Activated CD4-positive, alpha-beta memory T cell treated with anti-CD3 and anti-CD28 coated beads, Interleukin-2, amount 10 ng/mL, durations not matched to agents 7 days and 5 days (primary cell): ENCODE measurements at regions not wholly inside any gene's neighbourhood (a gene's known extent, or its start where the extent isn't known, plus 50 kb on each side); places are given as distances from the start of the nearest gene placed in this dataset.
A peak's percentile ranks its signal among the peaks of the same experiment; 100 is the strongest.
"Not testable (repeated sequence)": the region's sequence is repeated elsewhere in the genome, so short reads cannot be mapped to it uniquely, and the experiment has no call there.

Source experiments
- CTCF ChIA-PET: fragments of 350-600 bp; sonication (Branson Sonifier 250); formaldehyde crosslinking; loops from one replicate; lab custom pipeline; 2021; ENCODE audit warnings: antibody characterized with exemption, inconsistent platforms; lab: Charles Lee
- POLR2A ChIA-PET: fragments of 350-600 bp; sonication (Branson Sonifier 250); formaldehyde crosslinking; loops from one replicate; lab custom pipeline; 2021; ENCODE audit warnings: antibody characterized with exemption; lab: Charles Lee
- DNase-seq: peaks from one replicate; pipeline ENCODE4 v3.0.0-alpha.2; 2020
- H3K27ac Mint-ChIP-seq: one replicate; pipeline ENCODE4 v1.8.0; 2021; ENCODE audit warnings: mild to moderate bottlenecking, mixed read lengths
- H3K27me3 Mint-ChIP-seq: one replicate; pipeline ENCODE4 v1.8.0; 2021; ENCODE audit warnings: mixed read lengths
- H3K36me3 Mint-ChIP-seq: one replicate; pipeline ENCODE4 v1.8.0; 2021; ENCODE audit warnings: low read depth, mixed read lengths
- H3K4me1 Mint-ChIP-seq: one replicate; pipeline ENCODE4 v1.8.0; 2021; ENCODE audit warnings: mixed read lengths
- H3K4me3 Mint-ChIP-seq: one replicate; pipeline ENCODE4 v1.8.0; 2021; ENCODE audit warnings: mild to moderate bottlenecking, mixed read lengths
- H3K9me3 Mint-ChIP-seq: one replicate; pipeline ENCODE4 v1.8.0; 2021; ENCODE audit warnings: mixed read lengths

- Mint-ChIP-seq H3K36me3 (peaks cover 2% of the 10 kb centered on the region), H3K9me3 (no peaks in the 10 kb centered on the region), H3K4me1 (peaks cover 20% of the 10 kb centered on the region), H3K27me3 (peaks cover 19% of the 10 kb centered on the region), H3K4me3 (peak overlapping the region; percentile 92), H3K27ac (peak overlapping the region; percentile 88)
- ChIA-PET CTCF (interaction anchor here (0.6 to 3.1 kb wide), 24 partner anchors 10 to 1689 kb away, joined by 3 to 22 read pairs (median 5); partner anchors contain the start of genes POM121L2 and ZNF184), POLR2A (interaction anchor here (0.6 to 3.2 kb wide), 26 partner anchors 11 to 994 kb away, joined by 3 to 23 read pairs (median 4); a partner anchor contains a TSS)
- DNase-seq: peak; percentile 67
Measured at GRCh38 chr6:27176523-27177484, 70.7 kb upstream of the PRSS16 start.

GRCh38 chr6:27177485-27178406 is 69.8 kb upstream of the PRSS16 start:
- H3K27me3 Mint-ChIP-seq: peaks cover 21% of the 10 kb centered on the region
- H3K9me3 Mint-ChIP-seq: no peaks in the 10 kb centered on the region

GRCh38 chr6:27178407-27178730 is 69.1 kb upstream of the PRSS16 start:
- DNase-seq: no peak
- peak overlapping the region; percentile 88 for H3K27ac Mint-ChIP-seq
- H3K4me1 Mint-ChIP-seq: peaks cover 20% of the 10 kb centered on the region
- ChIA-PET CTCF (interaction anchor here (0.6 to 3.1 kb wide), 16 partner anchors 15 to 1217 kb away, joined by 3 to 22 read pairs (median 4); a partner anchor contains a TSS), POLR2A (interaction anchor here (1.3 to 3.2 kb wide), 11 partner anchors 17 to 996 kb away, joined by 3 to 23 read pairs (median 5); a partner anchor contains a TSS)
- no peaks in the 10 kb centered on the region for H3K9me3 Mint-ChIP-seq
- H3K36me3 Mint-ChIP-seq: peaks cover 2% of the 10 kb centered on the region
- peak overlapping the region; percentile 92 for H3K4me3 Mint-ChIP-seq
- peaks cover 21% of the 10 kb centered on the region for H3K27me3 Mint-ChIP-seq

More at GRCh38 chr6:27177485-27178406, 69.8 kb upstream of the PRSS16 start:
- Mint-ChIP-seq H3K27ac (peak overlapping the region; percentile 88), H3K4me1 (peaks cover 20% of the 10 kb centered on the region), H3K4me3 (peak overlapping the region; percentile 92), H3K36me3 (peaks cover 2% of the 10 kb centered on the region)
- ChIA-PET POLR2A (interaction anchor here (0.8 to 3.2 kb wide), 21 partner anchors 10 to 995 kb away, joined by 3 to 23 read pairs (median 4); a partner anchor contains a TSS), CTCF (interaction anchor here (0.6 to 3.1 kb wide), 33 partner anchors 10 to 1688 kb away, joined by 3 to 22 read pairs (median 4); partner anchors contain the start of genes POM121L2 and ZNF184)
- DNase-seq: peak; percentile 80

DNA sequence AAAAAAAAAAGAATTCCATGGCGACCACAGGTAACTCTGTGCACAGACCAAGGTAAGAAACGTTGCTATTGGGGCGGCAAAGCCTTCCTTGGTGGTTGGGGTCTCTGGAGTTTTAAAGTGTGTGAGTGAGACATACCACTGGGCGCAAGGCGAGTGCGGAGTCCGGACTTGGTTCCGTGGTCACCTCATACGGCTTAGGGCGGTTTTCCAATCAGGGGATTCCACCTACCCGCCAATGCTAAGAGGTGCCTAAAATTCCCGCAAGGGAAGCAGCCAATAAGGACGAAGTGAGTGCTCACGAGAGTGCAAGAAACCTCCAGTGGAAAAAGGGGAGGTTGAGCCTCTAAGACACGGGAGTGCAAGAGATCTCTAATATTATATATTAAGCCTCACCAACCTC is 68.6 kb upstream of the PRSS16 start:
- Mint-ChIP-seq H3K36me3 (peaks cover 2% of the 10 kb centered on the region), H3K4me3 (peak overlapping the region; percentile 43), H3K27me3 (peaks cover 21% of the 10 kb centered on the region), H3K4me1 (peaks cover 20% of the 10 kb centered on the region), H3K27ac (no peak overlapping the region), H3K9me3 (no peaks in the 10 kb centered on the region)
- ChIA-PET POLR2A (interaction anchor here (2.2 to 3.2 kb wide), 2 partner anchors 32 to 629 kb away, joined by 10 to 23 read pairs; a partner anchor contains a TSS), CTCF (interaction anchor here (3.1 kb wide), 1 partner anchor 16 kb away, joined by 22 read pairs; no protein-coding TSS in a partner anchor)
- no peak for DNase-seq

DNA sequence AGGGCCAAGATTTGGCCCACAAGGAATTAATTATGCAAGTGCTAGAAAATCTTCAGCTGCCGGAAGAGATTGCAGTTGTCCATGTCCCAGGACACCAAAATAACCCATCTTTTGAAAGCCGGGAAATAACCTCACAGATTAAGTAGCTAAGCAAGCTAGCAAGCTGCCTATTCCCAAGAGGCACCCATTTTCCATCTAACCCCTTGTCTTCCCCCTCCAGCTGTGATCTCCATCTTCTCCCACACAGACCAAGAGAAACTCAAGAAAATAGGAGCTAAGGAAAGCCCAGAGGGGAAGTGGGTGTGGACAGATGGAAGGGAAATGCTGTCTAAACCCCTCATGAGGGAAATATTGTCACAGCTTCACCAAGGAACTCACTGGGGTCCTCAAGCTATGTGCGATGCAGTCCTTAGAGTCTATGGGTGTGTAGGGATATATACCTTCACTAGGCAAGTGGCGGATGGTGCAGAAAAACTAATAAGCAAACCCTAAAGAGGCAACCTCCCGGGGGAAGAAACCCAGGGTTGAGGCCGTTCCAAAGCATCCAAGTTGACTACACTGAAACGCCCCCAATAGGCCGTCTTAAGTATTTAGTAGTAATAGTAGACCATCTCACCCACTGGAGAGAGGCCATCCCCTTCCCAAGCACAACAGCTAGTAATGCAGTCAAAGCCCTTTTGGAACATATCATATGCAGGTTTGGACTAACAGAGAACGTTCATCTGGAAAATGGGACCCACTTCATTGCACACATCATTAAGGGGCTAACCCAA is 64.3 kb upstream of the PRSS16 start:
- ChIA-PET POLR2A (no interaction called here), CTCF (interaction anchor here (0.6 kb wide), 1 partner anchor 20 kb away, joined by 4 read pairs; no protein-coding TSS in a partner anchor)
- Mint-ChIP-seq H3K27ac (no peak overlapping the region), H3K4me1 (peaks cover 14% of the 10 kb centered on the region), H3K4me3 (no peak overlapping the region), H3K27me3 (peaks cover 24% of the 10 kb centered on the region), H3K9me3 (no peaks in the 10 kb centered on the region), H3K36me3 (no peaks in the 10 kb centered on the region)
- no peak for DNase-seq

DNA sequence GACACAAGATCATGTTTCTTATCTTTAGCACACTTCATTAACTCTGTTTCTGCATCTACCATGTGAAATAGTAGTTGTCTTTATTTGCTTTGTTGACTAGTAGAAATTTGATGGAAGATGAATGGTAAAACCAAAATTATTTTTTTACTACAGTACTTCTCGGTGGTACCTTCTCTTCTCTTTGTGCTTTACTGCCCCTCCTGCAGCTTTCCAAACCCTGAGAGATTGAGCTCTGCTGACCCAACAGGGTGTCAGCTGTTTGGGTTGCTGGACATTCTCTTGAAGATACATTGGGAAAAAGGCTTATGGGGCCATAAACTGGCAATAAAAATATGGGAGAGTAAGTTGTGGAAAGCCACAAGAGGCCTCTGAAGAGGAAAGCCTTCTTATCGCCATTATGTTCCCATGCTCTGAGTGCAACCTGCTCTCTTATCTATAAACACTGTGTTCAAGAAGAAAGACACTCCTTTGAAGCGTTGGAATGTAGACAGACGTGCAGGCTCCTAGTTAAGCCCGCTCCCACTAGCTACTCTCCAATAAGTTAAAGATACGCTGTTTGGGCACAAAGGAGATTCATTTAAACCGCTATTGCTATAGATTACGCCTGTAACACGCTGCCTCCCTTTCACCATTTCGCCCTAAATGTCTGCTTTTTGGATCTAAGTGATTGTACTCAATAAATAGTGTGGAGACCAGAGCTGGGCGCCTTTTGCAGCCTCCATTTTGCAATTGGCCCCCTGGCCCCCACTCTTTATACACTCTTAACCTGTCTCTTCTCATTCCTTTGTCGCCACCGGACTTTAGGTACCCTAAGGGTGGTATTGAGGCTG is 60.1 kb upstream of the PRSS16 start:
- H3K27ac Mint-ChIP-seq: peak overlapping the region; percentile 62
- POLR2A ChIA-PET: interaction anchor here (0.8 to 1.7 kb wide), 6 partner anchors 10 to 706 kb away, joined by 3 to 5 read pairs (median 4); a partner anchor contains a TSS

GRCh38 chr6:27188061-27188884 is 59.2 kb upstream of the PRSS16 start:
- Mint-ChIP-seq H3K4me1 (peaks cover 13% of the 10 kb centered on the region), H3K27ac (peak overlapping the region; percentile 62), H3K4me3 (peak overlapping the region; percentile 90), H3K36me3 (no peaks in the 10 kb centered on the region), H3K27me3 (peaks cover 5% of the 10 kb centered on the region), H3K9me3 (no peaks in the 10 kb centered on the region)
- POLR2A ChIA-PET: interaction anchor here (0.8 to 1.7 kb wide), 8 partner anchors 11 to 705 kb away, joined by 3 to 5 read pairs (median 3); a partner anchor contains a TSS
- CTCF ChIA-PET: interaction anchor here (0.6 to 1.4 kb wide), 8 partner anchors 11 to 619 kb away, joined by 3 to 8 read pairs (median 5); a partner anchor contains a TSS
- DNase-seq: peak; percentile 40

More for the DNA sequence above, 60.1 kb upstream of the PRSS16 start:
- Mint-ChIP-seq H3K9me3 (no peaks in the 10 kb centered on the region), H3K27me3 (peaks cover 4% of the 10 kb centered on the region), H3K36me3 (no peaks in the 10 kb centered on the region), H3K4me3 (peak overlapping the region; percentile 90), H3K4me1 (peaks cover 13% of the 10 kb centered on the region)
- no peak for DNase-seq
- CTCF ChIA-PET: interaction anchor here (0.9 to 1.4 kb wide), 8 partner anchors 10 to 620 kb away, joined by 3 to 8 read pairs (median 5); partner anchors contain the start of gene POM121L2

- Mint-ChIP-seq H3K27me3 (peaks cover 5% of the 10 kb centered on the region), H3K27ac (no peak overlapping the region), H3K36me3 (no peaks in the 10 kb centered on the region), H3K4me1 (peaks cover 13% of the 10 kb centered on the region), H3K4me3 (peak overlapping the region; percentile 90), H3K9me3 (no peaks in the 10 kb centered on the region)
- peak; percentile 63 for DNase-seq
- CTCF ChIA-PET: interaction anchor here (1.4 kb wide), 1 partner anchor 421 kb away, joined by 6 read pairs; no protein-coding TSS in a partner anchor
- POLR2A ChIA-PET: interaction anchor here (0.8 to 1.7 kb wide), 3 partner anchors 11 to 619 kb away, joined by 3 to 5 read pairs (median 3); a partner anchor contains a TSS
Measured at GRCh38 chr6:27188885-27189418, 58.5 kb upstream of the PRSS16 start.

GRCh38 chr6:27190126-27190525 is 57.4 kb upstream of the PRSS16 start:
- H3K36me3 Mint-ChIP-seq: no peaks in the 10 kb centered on the region
- no peak overlapping the region for H3K4me3 Mint-ChIP-seq
- H3K4me1 Mint-ChIP-seq: peaks cover 13% of the 10 kb centered on the region
- H3K27me3 Mint-ChIP-seq: peaks cover 5% of the 10 kb centered on the region
- H3K27ac Mint-ChIP-seq: no peak overlapping the region
- CTCF ChIA-PET: interaction anchor here (1.2 kb wide), 1 partner anchor 582 kb away, joined by 3 read pairs; no protein-coding TSS in a partner anchor
- POLR2A ChIA-PET: no interaction called here
- DNase-seq: no peak
- no peaks in the 10 kb centered on the region for H3K9me3 Mint-ChIP-seq

- H3K4me1 Mint-ChIP-seq, POLR2A ChIA-PET: not testable (repeated sequence)
Measured at GRCh38 chr6:27194453-27194852, 53.0 kb upstream of the PRSS16 start.

More at GRCh38 chr6:27194453-27194852, 53.0 kb upstream of the PRSS16 start:
- H3K4me3 Mint-ChIP-seq, H3K27ac Mint-ChIP-seq, CTCF ChIA-PET, DNase-seq, H3K27me3 Mint-ChIP-seq, H3K9me3 Mint-ChIP-seq, H3K36me3 Mint-ChIP-seq: not testable (repeated sequence)
